Femur (tissue), 1 donor: ENCODE measurements at regions not wholly inside any gene's neighbourhood (a gene's known extent, or its start where the extent isn't known, plus 50 kb on each side); places are given as distances from the start of the nearest gene placed in this dataset.

Experiments used
- DNase-seq: peaks from one replicate; pipeline ENCODE4 v3.0.0-alpha.2; 2017

- DNase-seq: no peak
Measured at GRCh38 chr2:67660871-67661270, 263.7 kb downstream of the ETAA1 start.

DNA sequence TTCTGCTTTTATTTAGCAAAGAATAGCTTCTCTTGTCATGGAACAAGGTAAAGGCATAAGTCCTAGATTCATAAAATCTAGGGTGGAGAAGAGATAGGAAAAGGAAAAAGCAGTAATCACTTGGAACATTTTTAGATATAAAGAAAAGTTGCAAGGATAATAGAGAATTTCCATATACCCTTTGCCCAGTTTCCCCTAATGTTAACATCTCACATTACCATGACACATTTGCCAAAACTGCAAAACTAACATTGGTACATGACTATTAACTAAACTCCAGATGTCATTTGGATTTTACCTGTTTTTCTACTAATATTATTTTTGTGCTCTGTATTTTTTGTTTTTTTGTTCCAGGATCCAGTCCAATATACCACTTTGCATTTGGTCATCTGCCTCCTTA is 265.1 kb downstream of the ETAA1 start:
- no peak for DNase-seq

DNA sequence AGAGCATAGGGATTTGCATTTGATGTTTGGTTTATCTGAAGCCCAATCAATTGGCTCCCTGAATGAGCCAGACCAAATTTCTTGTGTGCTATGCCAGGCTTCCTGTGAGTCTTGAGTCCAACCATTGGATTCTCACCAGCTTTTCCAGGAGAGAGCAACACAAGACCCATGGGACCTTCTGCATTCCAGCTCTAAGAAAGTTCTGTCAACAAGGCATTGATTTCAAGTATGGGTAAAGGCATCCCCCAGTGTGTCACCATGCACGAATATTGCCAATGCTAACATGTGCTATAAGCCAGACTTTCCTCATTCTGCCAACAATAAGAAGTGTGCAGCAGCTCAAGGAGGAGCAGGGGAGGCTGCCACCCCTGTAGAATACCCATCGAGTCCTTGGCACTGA is 266.6 kb downstream of the ETAA1 start:
- no peak for DNase-seq

GRCh38 chr2:67666386-67667053 is 269.4 kb downstream of the ETAA1 start:
- DNase-seq: peak; percentile 28

DNA sequence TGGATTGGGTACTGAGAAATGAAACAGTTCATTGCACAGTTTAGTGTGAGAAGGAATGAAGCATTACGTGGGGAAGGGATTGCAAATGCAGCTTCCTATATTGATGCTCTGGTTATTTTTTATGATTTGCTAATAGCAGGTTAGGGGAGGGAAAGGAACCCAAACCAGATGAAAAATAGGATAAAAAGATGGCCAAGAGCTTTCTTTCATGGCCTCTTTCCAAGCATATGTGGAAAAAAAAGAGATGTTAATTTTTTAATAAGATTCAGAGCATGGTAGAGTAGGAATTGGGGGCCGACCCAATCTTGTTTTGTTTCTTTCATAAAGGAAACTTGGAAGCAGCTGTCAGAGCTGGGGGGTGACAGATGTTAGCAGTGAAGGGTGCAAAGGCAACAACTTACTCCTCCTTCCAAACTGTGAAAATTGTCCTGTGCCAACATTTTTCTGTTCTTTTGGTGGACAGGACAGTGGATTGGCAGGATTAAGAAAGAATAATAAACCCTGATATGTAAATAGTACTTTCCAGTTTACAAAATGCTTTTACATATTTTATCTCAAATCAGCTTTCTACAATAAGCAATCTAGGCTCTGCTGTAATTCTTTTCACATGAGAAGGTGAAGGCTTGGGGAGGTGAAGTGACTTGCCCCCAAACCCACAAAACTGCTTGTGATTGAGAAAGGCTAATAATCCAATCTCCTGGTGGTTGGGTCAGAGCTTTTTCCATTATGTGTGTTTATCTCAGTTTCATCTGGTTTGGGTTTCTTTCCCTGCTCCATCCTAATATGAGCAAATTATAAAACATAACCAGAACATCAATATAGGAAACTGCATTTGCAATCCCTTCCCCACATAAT is 270.1 kb downstream of the ETAA1 start:
- no peak for DNase-seq

DNA sequence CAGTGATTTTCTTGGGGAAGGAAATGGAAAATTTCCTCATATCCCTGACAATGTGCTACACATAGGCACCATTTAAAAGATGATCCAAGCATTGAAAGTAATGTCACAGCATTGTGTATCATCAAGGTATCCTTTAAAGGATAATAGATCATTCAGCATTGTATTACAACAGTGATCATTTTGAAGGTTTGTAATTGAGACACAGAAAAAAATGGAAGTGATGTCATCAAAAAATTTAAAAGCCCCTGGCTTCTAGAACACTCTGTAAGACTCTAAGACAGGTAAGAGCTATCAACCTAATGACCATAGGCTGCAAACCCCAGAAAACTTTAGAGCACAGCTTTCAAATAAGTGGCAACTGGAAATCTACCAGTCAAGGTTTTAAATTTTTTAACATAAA is 271.4 kb downstream of the ETAA1 start:
- DNase-seq: no peak

DNA sequence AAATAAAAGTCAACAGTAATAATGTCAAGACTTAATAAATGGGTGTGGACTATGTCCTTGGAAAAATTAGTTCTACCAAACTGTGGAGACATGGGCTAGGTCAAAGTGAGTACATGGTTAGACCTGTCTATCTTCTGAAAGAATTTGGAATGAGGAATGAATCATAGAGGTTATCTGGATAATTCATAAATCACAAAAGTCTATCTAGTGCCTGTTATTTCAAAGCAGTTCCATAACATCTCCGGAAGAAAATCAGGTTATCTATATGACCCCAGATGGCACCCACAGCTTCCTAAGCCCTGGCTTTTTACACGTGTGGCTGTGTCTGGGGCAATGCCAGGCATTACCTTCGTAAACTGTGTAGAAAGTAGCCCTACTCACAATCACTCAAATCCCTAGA is 272.0 kb downstream of the ETAA1 start:
- no peak for DNase-seq

DNA sequence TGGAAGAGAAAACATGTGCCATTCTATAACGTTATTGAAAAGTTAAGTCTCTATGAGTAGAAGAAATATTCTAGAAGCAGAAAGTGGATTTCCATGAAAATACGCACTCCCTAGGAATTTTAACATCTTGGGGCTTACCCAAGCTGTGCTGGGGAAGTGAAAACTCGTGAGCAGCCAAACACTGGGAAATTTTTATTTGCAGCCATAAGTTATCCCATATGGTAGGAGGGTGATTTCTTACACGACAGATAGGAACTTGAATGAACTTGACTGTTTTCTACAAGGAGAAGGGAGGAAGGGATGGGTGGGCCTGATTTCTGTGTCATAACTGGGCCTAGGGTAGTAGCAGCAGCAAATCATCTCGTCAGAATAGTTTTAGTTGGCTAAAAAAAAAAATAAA is 272.6 kb downstream of the ETAA1 start:
- no peak for DNase-seq

GRCh38 chr2:67670747-67671183 is 273.6 kb downstream of the ETAA1 start:
- no peak for DNase-seq

GRCh38 chr2:67671464-67672450 is 274.6 kb downstream of the ETAA1 start:
- no peak for DNase-seq

- no peak for DNase-seq
Measured at GRCh38 chr2:67674668-67675067, 277.5 kb downstream of the ETAA1 start.

DNA sequence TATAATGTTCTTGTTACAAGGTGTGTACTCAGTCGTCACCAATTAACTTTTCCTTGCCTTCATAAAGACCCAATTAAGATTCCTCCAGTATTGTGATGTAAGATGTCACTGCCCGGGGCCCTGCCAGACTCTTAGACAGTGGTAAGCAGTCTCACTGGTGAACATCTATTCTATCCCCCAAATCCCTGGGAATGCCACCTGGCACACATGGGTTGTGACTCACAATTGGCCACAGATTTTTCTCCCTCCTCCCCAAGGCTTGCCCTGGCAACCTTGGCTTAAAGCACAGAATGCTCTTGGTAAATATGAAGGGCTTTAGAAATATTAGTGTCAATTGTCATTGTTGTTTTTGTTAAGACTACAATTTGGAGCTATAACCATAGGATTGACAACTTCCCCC is 287.9 kb downstream of the ETAA1 start:
- no peak for DNase-seq

- DNase-seq: no peak
Measured at GRCh38 chr2:67686254-67686653, 289.1 kb downstream of the ETAA1 start.

DNA sequence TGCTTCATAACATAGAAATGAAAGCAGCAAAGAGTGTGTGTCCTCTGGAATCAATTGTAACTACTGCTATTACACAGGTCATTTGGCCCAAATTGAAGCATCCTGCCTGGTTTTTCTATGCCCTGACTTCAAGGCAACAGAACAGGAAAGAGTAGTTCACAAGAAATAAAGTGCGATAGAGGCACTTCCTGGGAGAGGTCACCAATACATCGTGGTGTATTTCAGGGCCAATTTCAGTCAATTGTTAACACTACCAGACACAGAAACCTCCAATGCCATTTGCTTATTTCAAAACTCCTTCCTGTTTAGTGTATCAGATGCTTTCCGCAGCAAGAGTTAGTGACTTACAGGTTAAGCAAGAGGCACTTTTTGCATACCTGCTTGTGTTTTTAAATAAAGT is 292.1 kb downstream of the ETAA1 start:
- DNase-seq: no peak

GRCh38 chr2:67689651-67690050 is 292.5 kb downstream of the ETAA1 start:
- no peak for DNase-seq

DNA sequence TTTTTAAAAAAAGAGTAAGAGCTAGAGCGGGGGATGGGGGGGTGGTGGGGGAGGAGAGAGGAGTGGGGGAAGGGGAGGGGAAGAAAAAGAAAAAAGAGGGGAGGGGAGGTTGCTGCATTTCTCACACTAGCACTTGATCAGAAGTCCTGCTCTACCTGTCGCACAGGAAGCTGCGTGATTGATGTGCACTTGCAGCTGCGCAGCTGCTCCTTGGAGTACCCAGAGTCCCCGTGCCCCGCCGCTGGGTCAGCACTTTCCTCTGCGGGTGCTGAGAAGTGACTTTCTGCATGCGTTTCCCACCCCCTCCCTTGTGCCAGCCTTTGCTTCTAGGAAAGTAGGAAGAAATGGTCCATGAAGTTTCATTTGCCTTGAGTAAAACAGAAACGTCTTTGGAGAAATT is 297.3 kb downstream of the ETAA1 start:
- no peak for DNase-seq

DNA sequence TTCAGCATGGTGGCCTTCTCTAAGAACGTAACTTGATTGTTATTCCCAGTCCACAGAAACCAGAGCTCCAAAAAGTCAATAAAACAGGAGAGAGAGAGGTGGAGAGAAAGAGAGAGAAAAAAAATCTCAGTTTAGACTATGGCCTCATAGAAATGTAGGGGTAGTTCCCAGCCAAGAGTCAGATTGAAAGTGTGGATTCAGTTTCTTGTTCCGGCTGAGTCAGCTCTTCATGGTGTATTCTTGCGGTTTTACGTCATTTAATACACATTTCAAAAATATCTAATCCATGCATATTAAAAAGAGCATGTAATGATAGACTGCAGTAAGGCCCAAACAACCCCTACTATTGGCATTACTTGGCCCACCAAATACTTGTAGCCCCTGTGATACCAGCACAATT is 303.9 kb downstream of the ETAA1 start:
- DNase-seq: no peak

GRCh38 chr2:67702284-67702683 is 305.2 kb downstream of the ETAA1 start:
- DNase-seq: no peak

DNA sequence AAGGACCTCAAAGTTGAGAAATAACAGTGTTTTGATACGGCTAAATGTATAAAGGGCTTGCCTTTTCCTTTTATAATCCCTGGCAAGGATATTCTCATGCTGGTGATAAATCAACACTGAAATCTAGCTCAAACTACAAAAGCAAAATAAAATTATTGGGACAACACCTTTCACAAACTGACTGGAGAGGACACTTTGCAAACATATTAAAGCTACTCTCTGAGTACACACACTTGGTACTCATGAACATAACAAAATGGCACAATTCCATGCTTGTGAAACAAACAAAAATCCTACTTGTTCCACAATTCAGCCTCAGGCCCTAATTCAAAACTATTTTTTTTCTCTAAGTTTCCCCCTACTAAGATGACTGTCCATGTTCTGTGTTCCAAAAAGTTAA is 305.8 kb downstream of the ETAA1 start:
- DNase-seq: no peak

GRCh38 chr2:67706082-67706481 is 308.9 kb downstream of the ETAA1 start:
- no peak for DNase-seq

- no peak for DNase-seq
Measured at GRCh38 chr2:67707896-67708295, 310.8 kb downstream of the ETAA1 start.

- DNase-seq: no peak
Measured at GRCh38 chr2:67709835-67710234, 312.7 kb downstream of the ETAA1 start.

DNA sequence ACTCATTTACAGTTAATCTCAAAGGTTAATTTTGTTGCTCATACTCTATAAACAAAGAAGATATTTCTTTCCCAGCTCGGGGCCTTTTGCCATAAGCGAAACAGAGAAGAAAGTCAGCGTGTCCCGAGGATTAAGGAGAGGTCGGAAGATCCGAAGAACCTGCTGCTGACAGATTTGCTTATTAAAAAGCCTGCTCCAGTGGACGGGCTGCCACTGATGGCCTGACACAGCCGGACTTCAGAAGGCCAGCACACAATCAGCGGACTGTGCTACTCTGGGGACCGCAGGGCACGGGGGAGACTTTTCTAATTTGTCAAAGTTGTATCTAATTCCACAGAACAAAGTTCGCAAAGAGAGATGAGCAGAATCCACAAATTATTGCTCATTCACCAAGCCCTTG is 315.4 kb downstream of the ETAA1 start:
- no peak for DNase-seq
